Nucleus accumbens (tissue), 56 donors: ENCODE measurements at regions not wholly inside any gene's neighbourhood (a gene's known extent, or its start where the extent isn't known, plus 50 kb on each side); places are given as distances from the start of the nearest gene placed in this dataset.
A peak's percentile ranks its signal among the peaks of the same experiment; 100 is the strongest.
"Not testable (repeated sequence)": the region's sequence is repeated elsewhere in the genome, so short reads cannot be mapped to it uniquely, and the experiment has no call there.

Experiments used
- DNase-seq, 56 donors: peaks; one replicate each; lab custom pipeline; 2025; lab: John Stamatoyannopoulos, UW

DNA sequence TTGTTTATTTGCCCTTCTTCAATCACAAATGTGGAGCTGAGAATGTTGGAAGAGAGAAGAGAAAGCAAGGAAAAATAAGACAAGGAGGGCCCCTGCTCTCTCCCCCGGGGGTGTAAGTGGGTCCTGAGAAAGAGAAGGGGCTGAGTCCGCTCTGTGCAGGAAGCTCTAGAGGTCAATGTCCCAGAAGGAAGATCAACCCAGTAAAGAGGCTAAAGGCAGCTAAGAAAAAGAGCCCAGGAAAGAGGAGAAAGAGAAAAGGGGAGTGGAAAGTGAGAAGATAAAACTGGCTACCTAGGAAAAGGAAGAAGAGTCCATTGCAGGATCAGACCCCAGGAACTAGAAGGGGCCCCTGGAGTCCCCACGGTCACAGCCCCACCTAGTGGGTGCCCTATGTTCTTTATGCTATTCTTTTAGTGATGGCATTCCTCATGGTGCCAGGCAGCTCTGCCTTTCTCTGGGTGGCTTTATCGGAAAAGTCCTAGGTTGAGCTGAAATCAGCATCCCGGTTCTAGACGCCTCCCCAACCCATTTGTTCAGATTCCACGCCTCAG, 583.4 kb downstream of the ACTL7B start:
- peak in 43 of 56 donors; percentile 2 to 64 (median 19) for DNase-seq

DNA sequence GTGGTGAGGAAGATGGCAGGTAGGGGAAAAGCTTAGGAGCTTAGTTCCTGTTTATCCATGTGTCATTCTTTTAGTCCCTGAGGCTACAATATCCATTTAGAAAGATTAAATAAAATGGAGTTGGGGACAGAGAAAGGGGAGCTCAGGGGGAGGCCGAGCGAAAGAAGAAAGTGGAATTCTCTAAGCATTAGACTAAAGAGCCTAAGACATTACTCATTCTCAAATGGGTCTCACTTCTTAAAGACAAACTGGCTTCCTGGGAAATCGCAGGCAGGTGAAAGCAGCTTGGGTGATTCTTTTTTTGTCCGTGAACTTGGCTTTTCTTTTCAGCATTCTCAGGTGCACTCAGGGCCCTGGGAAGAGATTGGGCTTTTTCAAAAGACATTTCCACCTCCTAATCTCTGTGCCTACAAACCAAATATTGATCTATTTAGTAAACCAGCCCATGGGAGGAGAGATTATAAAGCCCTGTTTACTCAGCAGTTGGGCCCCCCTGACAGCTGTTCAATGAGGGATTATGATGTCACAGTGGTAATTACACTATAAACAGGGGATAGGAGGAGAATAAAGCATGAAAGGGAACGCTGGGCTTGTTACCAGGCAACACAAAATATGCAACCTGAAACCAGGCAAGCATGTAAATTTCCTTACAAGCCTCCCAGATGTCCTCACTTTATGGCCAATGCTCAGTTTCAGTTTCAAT, 584.0 kb downstream of the ACTL7B start:
- no peak for DNase-seq

DNA sequence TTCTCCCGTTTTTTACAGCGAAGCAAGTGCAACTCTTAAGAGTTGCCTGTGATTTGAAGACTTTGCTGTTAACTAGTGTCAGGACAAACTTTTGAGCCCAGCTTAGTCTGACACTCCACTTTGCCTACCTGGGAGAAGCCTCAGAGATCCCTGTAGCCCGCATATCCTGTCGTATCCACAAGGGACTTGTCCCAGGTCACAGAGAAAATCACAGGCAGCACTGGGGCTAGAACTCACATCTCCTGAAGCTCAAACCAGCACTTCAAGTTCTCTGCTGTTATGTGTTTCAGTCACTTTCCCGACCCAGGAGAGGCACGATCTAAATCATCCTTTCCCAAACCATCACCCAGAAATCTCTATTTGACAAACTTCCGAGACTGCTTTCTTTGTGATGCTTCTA, 584.5 kb downstream of the ACTL7B start:
- DNase-seq = no peak

DNA sequence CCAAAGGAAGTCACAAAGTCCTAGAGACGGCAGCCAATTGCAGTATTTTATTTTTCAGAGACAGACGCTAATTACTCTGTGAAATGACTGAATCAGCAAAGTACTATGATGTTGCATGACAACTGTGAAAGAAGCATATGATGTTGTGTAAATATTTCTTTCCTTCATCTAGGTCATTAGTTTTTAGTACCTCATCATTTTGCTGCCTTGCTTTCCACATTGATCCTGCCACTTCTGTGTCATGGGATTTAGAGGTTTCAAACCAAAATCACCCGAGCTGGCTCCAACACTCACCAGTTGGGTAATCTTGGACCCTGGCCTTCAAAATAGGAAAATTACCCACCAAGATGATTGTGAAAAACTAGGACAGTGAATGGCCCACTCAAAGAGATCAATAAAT, 585.2 kb downstream of the ACTL7B start:
- DNase-seq = no peak

- no peak for DNase-seq
These were observed 585.7 kb downstream of the ACTL7B start for GRCh38 chr9:108270051-108270450.

DNA sequence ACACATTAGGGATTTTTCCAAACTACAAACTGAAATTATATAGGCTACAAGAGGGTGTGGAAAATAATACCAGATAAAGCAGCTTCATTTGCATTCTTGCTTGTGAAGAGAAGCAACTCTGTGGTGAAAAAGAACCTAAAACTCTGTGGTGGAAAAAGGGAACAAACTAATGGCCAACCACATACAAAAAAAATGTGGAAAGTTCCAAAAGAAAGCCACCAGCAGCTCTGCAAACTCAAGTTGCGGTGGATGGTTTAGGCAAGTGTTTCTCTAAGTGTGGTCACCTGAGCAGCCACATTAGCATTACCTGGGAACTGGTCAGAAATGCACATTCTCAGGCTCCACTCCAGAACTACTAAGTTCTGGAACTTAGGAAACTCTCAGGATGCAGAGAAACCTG, 586.4 kb downstream of the ACTL7B start:
- DNase-seq = no peak

DNA sequence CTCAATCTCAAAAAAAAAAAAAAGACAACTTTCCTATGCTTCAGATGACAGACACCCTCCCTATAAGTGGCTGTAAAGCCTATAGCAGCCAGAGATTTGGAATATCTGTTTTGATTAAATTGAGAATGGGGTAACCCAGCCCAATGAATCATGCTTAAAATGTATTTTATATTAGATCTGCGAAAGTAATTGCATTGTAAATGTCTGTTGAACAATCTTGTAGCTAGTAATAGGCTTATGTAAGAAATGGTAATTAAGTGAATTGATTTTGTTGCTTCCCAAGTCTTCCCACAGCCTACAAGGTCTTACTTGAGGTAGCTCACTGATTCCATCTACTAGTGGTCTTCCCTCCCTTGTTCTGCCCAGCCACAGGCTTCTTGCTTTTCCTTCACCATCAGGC, 590.7 kb downstream of the ACTL7B start:
- DNase-seq = no peak

- DNase-seq = no peak
These were observed 591.7 kb downstream of the ACTL7B start for GRCh38 chr9:108264093-108264492.

DNA sequence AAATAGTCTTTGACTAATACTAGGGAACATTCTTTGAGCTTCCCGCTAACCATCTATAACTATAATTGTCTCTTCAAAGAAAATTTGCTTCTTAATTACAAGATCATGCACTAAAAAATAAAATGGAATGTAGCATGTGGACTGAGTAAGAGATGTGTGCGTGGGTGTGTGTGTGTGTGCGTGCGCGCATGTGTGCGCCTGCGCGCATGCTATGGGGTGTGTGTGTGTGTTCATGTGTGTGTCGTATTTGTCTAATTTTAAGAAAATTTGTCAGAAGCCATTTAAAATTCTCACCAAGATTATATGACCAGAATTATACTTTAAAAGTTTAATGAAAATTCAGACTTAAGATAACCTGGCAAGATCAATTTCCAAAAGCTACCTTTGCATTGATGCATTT, 593.0 kb downstream of the ACTL7B start:
- peak in 3 of 56 donors; percentile 1 to 2 (median 2) for DNase-seq

DNA sequence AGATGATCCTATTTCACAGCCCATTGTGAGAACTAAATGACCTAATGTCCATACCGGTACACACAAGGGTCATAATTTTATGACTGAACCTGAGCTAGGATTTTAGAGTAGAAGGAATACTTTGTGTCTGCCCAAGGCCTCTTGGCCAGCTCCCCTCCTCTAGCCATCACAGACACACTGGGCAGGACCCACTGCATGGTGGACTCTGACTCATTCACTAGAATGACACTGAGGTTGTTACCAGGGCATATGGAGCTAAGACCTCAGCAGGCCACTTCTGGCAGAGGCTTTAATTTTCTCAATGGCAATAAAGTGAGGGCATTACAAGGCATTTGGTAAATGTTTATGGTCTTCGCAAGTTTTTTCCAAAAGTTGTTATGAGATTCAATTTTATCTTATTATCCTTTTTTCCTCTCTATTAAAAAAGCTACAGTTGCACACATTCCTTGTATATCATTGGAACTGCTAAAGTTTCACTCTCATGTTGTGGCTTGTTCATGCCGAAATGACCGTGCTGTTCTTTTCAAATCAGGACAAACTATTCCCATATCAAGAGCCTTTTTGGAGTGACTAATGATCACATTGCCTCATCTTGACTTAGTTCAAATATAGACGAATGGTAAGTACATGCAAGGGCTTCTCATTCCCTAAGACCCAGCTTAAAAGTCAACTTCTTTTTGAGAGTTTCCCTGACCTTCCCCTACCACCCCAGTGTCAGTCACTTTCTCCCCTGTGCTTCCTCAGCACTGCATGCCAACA, 595.7 kb downstream of the ACTL7B start:
- DNase-seq = no peak

DNA sequence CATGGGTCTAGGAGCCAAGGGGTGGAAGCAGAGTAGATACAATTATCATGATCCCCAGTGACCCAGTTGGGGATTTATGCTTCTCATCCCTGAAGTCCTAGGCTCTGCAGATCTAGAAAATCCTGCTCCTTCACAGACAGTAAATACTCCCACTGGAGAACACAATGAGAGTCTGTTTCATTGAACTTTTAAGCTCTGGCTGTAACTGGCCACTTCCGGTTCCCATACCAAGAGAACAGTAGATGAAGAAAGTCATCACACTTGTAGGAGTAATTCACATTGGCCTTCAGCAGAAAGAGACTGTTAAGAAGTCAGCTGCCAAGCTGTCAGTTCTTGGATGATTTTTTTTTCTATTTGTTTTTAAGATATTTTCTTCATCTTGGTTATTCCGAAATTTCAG, 597.1 kb downstream of the ACTL7B start:
- no peak for DNase-seq

- DNase-seq = no peak
These were observed 598.4 kb downstream of the ACTL7B start for GRCh38 chr9:108257382-108257781.

DNA sequence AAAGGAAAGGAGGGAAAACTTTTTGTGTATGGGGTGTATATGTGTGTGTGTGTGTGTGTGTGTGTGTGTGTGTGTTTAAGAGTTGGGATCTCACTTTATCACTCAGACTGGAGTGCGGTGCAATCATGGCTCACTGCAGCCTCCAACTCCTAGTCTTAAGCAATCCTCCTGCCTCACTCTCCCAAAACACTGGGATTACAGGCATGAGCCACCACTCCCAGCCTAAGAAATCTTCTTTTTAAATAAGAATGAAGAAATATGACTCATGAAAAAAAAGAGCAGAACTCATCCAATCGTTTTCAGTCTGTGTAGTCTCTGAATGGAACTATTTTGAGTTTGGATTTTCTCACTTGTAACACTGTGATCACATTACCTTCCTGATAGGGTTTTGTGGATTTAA, 601.5 kb downstream of the ACTL7B start:
- no peak for DNase-seq

- DNase-seq = not testable (repeated sequence)
These were observed 608.4 kb downstream of the ACTL7B start for GRCh38 chr9:108247391-108247790.

DNA sequence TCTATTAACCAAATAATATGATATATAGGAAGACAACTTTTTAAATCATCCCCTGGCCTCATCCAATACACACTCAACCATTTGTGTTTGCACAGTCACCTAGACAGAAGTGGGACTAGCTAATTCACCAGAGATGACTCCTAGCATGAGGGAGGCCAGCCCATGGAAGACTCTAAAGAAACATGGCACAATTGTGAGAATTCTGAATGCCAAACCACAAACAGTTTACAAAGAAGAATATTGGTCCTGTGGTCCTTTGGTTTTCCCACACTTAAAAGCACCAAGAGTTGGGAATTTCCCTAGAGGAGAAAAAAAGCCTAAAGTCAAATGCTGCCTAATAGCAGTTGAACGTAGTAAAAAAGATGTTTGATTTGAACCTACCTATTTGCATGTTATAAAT, 609.9 kb downstream of the ACTL7B start:
- no peak for DNase-seq

DNA sequence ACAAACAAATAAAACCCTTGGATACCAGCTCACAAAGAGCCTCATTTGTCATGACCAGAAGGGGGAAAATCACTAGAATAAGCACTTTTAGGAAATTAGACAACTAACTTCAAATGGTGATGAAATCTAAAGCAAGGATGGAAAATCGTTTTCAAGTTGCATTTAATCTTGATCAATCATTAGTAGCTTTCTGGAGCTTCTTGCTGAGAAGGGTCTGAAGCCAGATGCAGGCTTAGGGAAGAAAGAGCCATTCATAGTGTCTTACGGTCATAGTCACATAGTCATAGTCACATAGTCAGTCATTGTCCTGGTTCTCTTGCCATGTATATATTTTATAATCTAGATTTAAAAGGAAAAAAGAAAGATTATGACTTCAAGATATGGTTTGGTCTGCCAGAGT, 610.5 kb downstream of the ACTL7B start:
- no peak for DNase-seq

DNA sequence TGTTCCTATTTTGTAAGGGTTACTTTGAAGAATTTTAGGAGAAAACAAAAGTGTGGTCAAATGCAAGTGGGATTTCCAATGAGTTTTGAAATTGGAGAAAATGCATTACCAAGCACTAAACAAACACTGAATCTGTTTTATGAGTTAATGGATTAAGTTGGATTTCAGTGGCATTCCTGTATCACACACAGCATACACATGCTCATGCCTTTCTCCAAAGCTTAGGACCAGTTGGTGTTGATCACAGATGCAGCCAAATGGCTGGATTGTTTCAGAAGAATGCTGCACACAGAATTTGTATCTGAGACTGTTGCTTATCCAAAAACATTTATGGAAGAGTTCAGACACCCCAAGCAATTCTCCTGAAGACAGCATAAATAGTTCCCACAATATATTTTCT, 611.1 kb downstream of the ACTL7B start:
- no peak for DNase-seq

DNA sequence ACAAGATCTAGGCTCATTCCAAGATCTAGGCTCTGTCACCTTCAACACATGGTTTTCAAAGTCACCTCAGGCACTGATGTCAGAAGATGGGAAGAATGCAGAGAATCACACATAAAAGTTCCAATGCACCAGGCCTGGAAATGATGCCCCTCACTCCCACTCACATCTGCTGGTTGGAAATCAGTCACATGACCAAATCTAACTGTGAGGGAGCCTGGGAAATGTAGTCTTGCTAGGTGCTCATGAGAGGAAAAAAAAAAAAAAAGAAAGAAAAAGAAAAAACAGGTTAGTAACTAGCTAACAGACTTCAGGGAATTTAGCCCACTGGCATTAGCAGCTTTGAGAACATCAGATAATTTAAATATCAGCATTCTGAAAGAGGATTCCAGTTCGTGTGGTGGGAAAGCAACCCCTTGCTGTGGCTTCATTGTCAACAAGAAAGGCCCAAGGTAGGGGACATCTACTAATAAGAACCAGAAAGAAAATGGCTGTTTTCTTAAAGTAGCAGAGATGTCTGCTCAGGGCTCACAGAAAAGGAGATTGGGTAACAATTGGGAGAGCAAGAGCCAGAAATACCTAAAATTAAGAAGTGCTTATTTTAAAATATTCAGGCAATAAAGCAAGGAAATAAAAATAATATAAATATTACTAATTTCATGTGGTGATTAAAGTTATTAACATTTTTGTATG, 614.3 kb downstream of the ACTL7B start:
- DNase-seq = no peak

DNA sequence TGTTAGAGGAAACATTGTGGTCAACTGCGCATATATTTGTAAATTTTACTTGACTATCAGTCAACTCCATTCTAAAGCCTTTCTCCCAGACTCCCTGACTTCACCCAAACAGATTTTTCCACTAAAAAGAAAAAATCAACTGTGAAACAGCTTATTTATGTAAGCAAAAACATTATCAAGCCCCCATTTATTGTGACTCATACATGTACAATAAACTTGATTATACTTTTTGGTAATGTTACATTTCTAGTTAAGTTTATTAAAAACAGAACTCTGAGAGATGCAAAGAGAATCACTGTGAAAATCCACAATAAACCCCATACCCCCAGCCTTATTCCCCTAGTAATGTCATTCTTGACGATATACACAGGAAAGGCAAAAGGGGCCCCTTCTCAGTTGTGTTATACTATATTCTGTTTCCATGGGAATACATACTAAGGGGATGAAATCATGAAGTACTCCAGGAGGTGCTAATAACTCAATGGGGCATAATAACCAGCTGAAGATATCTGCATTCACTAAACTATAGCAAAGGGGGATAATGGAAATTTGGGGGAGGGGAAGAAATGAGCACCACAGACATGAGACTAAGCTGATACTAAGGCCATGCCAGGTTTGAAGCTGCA, 616.0 kb downstream of the ACTL7B start:
- no peak for DNase-seq

- DNase-seq = no peak
These were observed 620.2 kb downstream of the ACTL7B start for GRCh38 chr9:108235609-108236008.

- no peak for DNase-seq
These were observed 621.0 kb downstream of the ACTL7B start for GRCh38 chr9:108234811-108235210.
